A549 (cell line): ENCODE measurements at regions not wholly inside any gene's neighbourhood (a gene's known extent, or its start where the extent isn't known, plus 50 kb on each side); places are given as distances from the start of the nearest gene placed in this dataset.

Experiments used
- ATAC-seq, 2 experiments: fragments of 200-7000 bp in 1 of 2; fragments of >200 bp in 1 of 2; cut with Nextera tagmentation in 1 of 2; cut with Tn5 transposase in 1 of 2; 3 replicates each; pipeline versions ENCODE4 v1.8.0 to v1.9.1; 2018 to 2020; ENCODE audit warnings: mild to moderate bottlenecking in 1 of 2, moderate library complexity in 1 of 2
- CTCF ChIA-PET: fragments of 300-600 bp; sonication (Branson Sonifier 250); formaldehyde crosslinking; extraction: SDS; loops from one replicate; lab custom pipeline; 2021; ENCODE audit warnings: antibody characterized with exemption, inconsistent platforms; lab: Yijun Ruan, JAX
- POLR2A ChIA-PET: fragments of 350-600 bp; formaldehyde crosslinking; extraction: SDS; loops from one replicate; lab custom pipeline; 2021; ENCODE audit warnings: antibody characterized with exemption, inconsistent platforms; lab: Yijun Ruan, JAX
- DNase-seq, 2 experiments: peaks; one replicate each; pipeline versions ENCODE4 v3.0.0 to v3.0.0-alpha.2; 2011 to 2016; ENCODE audit warnings: low read depth in 1 of 2, low spot score in 1 of 2
- FAIRE-seq: peaks from 2 replicates; lab custom pipeline; 2011; peaks lifted over from hg19 to GRCh38; lab: Jason Lieb, UNC
- H3K27ac ChIP-seq, 2 experiments: fragments of >200 bp; sonication (Bioruptor Twin); formaldehyde crosslinking; 3 replicates each; pipeline ENCODE4 v1.5.1; 2016 to 2017
- H3K4me1 ChIP-seq: fragments of >200 bp; sonication (Bioruptor Twin); formaldehyde crosslinking; 3 replicates; pipeline ENCODE4 v1.6.1; 2016
- H3K4me2 ChIP-seq: fragments of >200 bp; sonication (Bioruptor Twin); formaldehyde crosslinking; 3 replicates; pipeline ENCODE4 v1.6.1; 2016
- H3K4me3 ChIP-seq: fragments of >200 bp; sonication (Bioruptor Twin); formaldehyde crosslinking; 3 replicates; pipeline ENCODE4 v1.5.1; 2016
- H3K9me3 ChIP-seq: fragments of >200 bp; sonication (Bioruptor Twin); formaldehyde crosslinking; 3 replicates; pipeline ENCODE4 v1.6.1; 2016
- ATOH8 ChIP-seq: fragments of 250-450 bp; sonication (Bioruptor Pico); IDR thresholded peaks from 2 replicates; pipeline ENCODE4 v1.5.0; 2020; ENCODE audit warnings: low read depth, mild to moderate bottlenecking, moderate library complexity
- BCL3 ChIP-seq: fragments of >200 bp; sonication (Bioruptor Twin); formaldehyde crosslinking; IDR thresholded peaks from 3 replicates; pipeline ENCODE4 v1.6.1; 2016
- CBX2 ChIP-seq: fragments of 200-600 bp; sonication (generic); IDR thresholded peaks from 2 replicates; pipeline ENCODE4 v1.6.1; 2016; ENCODE audit warnings: low read depth, mild to moderate bottlenecking, borderline replicate concordance
- CEBPB ChIP-seq, 2 experiments: fragments of >200 bp in 1 of 2; sonication (Bioruptor Twin) in 1 of 2; formaldehyde crosslinking in 1 of 2; IDR thresholded peaks; 2 replicates each; pipeline ENCODE4 v1.6.1; 2012 to 2016
- CHD4 ChIP-seq: fragments of 200-600 bp; sonication (generic); IDR thresholded peaks from 2 replicates; pipeline ENCODE4 v1.6.1; 2016; ENCODE audit warnings: antibody characterized with exemption, mild to moderate bottlenecking, borderline replicate concordance
- EHF ChIP-seq: fragments of 250-450 bp; sonication (Bioruptor Pico); IDR thresholded peaks from 2 replicates; pipeline ENCODE4 v1.5.0; 2020; ENCODE audit warnings: mild to moderate bottlenecking
- FOSB ChIP-seq: fragments of 250-450 bp; sonication (Bioruptor Pico); IDR thresholded peaks from 2 replicates; pipeline ENCODE4 v1.5.0; 2020; ENCODE audit warnings: mild to moderate bottlenecking, moderate library complexity
- HOXA7 ChIP-seq: fragments of 250-450 bp; sonication (Bioruptor Pico); IDR thresholded peaks from 2 replicates; pipeline ENCODE4 v1.5.0; 2020; ENCODE audit warnings: mild to moderate bottlenecking, moderate library complexity
- HOXB13 ChIP-seq: fragments of 250-450 bp; sonication (Bioruptor Pico); IDR thresholded peaks from 2 replicates; pipeline ENCODE4 v1.5.0; 2020; ENCODE audit warnings: low read depth, mild to moderate bottlenecking, moderate library complexity
- JUNB ChIP-seq: fragments of >200 bp; sonication (Bioruptor Twin); formaldehyde crosslinking; IDR thresholded peaks from 2 replicates; pipeline ENCODE4 v1.6.1; 2016
- MAFK ChIP-seq: fragments of 450-650 bp; IDR thresholded peaks from 2 replicates; pipeline ENCODE4 v1.6.1; 2014; ENCODE audit not compliant: partially characterized antibody
- MAX ChIP-seq: IDR thresholded peaks from 2 replicates; pipeline ENCODE4 v1.6.1; 2012
- MYC ChIP-seq: IDR thresholded peaks from 2 replicates; pipeline ENCODE4 v1.6.1; 2012; ENCODE audit warnings: mild to moderate bottlenecking, inconsistent platforms, low read length, improper control_type of control experiment, borderline replicate concordance
- NFE2L2 ChIP-seq: fragments of 150-350 bp; conservative IDR thresholded peaks from 2 replicates; pipeline ENCODE4 v1.6.1; 2014; ENCODE audit warnings: low read length
- PBX3 ChIP-seq: IDR thresholded peaks from 2 replicates; pipeline ENCODE4 v1.6.1; 2012
- POLR2A ChIP-seq: IDR thresholded peaks from 2 replicates; pipeline ENCODE4 v1.6.1; 2012; ENCODE audit warnings: mild to moderate bottlenecking, low read length
- POLR2AphosphoS2 ChIP-seq: conservative IDR thresholded peaks from 2 replicates; pipeline ENCODE4 v1.6.1; 2012; ENCODE audit warnings: low read length, improper control_type of control experiment, inconsistent platforms
- RARB ChIP-seq: fragments of 250-450 bp; sonication (Bioruptor Pico); IDR thresholded peaks from 2 replicates; pipeline ENCODE4 v1.8.0; 2021; ENCODE audit warnings: mild to moderate bottlenecking, moderate library complexity
- RCOR1 ChIP-seq: fragments of 150-350 bp; IDR thresholded peaks from 2 replicates; pipeline ENCODE4 v1.6.1; 2014; ENCODE audit warnings: antibody characterized with exemption, low read length, low read depth
- REST ChIP-seq: fragments of 200-600 bp; sonication (generic); IDR thresholded peaks from 2 replicates; pipeline ENCODE4 v1.6.1; 2016; ENCODE audit warnings: antibody characterized with exemption, mild to moderate bottlenecking, moderate library complexity
- RFX5 ChIP-seq: fragments of 450-650 bp; IDR thresholded peaks from 2 replicates; pipeline ENCODE4 v1.7.1; 2014; ENCODE audit warnings: antibody characterized with exemption, mild to moderate bottlenecking, moderate library complexity
- TFCP2L1 ChIP-seq: fragments of 250-450 bp; sonication (Bioruptor Pico); IDR thresholded peaks from 2 replicates; pipeline ENCODE4 v1.5.0; 2021; ENCODE audit warnings: mild to moderate bottlenecking
- ZC3H11A ChIP-seq: fragments of 450-650 bp; IDR thresholded peaks from 2 replicates; pipeline ENCODE4 v1.6.1; 2014; ENCODE audit warnings: antibody characterized with exemption, mild to moderate bottlenecking
- ZNF302 ChIP-seq: fragments of 250-450 bp; sonication (Bioruptor Pico); IDR thresholded peaks from 2 replicates; pipeline ENCODE4 v1.9.0; 2021; ENCODE audit warnings: inconsistent platforms, mild to moderate bottlenecking, moderate library complexity
- ZSCAN20 ChIP-seq: fragments of 250-450 bp; sonication (Bioruptor Pico); IDR thresholded peaks from 2 replicates; pipeline ENCODE4 v1.8.0; 2022; ENCODE audit warnings: mild to moderate bottlenecking, moderate library complexity
- WGBS: methylation state at CpG from one replicate; pipeline ENCODE4 v1.1.6; 2017; ENCODE audit errors: missing lambda C conversion rate; 5-methylcytosine and 5-hydroxymethylcytosine counted together

- no peak for TF ChIP-seq MAX
- no peak for TF ChIP-seq HOXB13 (CRISPR knock-in tag)
- TF ChIP-seq ZSCAN20 (CRISPR knock-in tag): no peak
- no peak for TF ChIP-seq MYC
- no peak for TF ChIP-seq JUNB
- no peak for TF ChIP-seq FOSB (CRISPR knock-in tag)
Observed at GRCh38 chr4:66853845-66854244, 691.5 kb downstream of the CENPC start (continued).

GRCh38 chr4:66852843-66853242 is 692.5 kb downstream of the CENPC start:
- Histone ChIP-seq H3K4me1 (no peaks in the 10 kb centered on the region), H3K27ac (no peak overlapping the region), H3K4me3 (no peak overlapping the region), H3K4me2 (no peak overlapping the region), H3K9me3 (no peaks in the 10 kb centered on the region)
- WGBS: 61% methylated on average over 2 of the region's 2 CpGs
- TF ChIP-seq CBX2: no peak
- no peak for TF ChIP-seq ZC3H11A
- no peak for TF ChIP-seq RCOR1
- TF ChIP-seq CEBPB (IDR thresholded peaks at IDR 0.05): no peak
- TF ChIP-seq RARB (CRISPR knock-in tag): no peak
- no peak for FAIRE-seq
- ChIA-PET CTCF (no interaction called here), POLR2A (no interaction called here)
- ATAC-seq: no peak
- no peak for DNase-seq

GRCh38 chr4:66849596-66849995 is 695.7 kb downstream of the CENPC start:
- TF ChIP-seq BCL3 (no peak), EHF (no peak), POLR2A (no peak), PBX3 (no peak), FOSB (CRISPR knock-in tag) (no peak), HOXA7 (CRISPR knock-in tag) (no peak), TFCP2L1 (CRISPR knock-in tag) (no peak), ZC3H11A (no peak), MAFK (no peak), NFE2L2 (no peak), ATOH8 (CRISPR knock-in tag) (no peak)
- no peak for DNase-seq
- FAIRE-seq: no peak
- ChIA-PET CTCF (no interaction called here), POLR2A (no interaction called here)
- Histone ChIP-seq H3K27ac (no peak overlapping the region), H3K4me1 (no peaks in the 10 kb centered on the region), H3K4me2 (no peak overlapping the region), H3K4me3 (no peak overlapping the region), H3K9me3 (no peaks in the 10 kb centered on the region)
- WGBS: 19% methylated on average over 1 of the region's 1 CpG
- no peak for ATAC-seq

- no peak for DNase-seq
- POLR2A ChIA-PET: no interaction called here
- H3K4me1 ChIP-seq: no peaks in the 10 kb centered on the region
- no peak overlapping the region for H3K4me3 ChIP-seq
- FAIRE-seq: no peak
- ATAC-seq: no peak
- 100% methylated on average over 1 of the region's 1 CpG for WGBS
- CTCF ChIA-PET: interaction anchor here (0.7 kb wide), 1 partner anchor 80 kb away, joined by 3 read pairs; no protein-coding TSS in a partner anchor
- H3K9me3 ChIP-seq: no peaks in the 10 kb centered on the region
- no peak for TF ChIP-seq RFX5
- TF ChIP-seq CHD4: no peak
- TF ChIP-seq RARB (CRISPR knock-in tag): no peak
- TF ChIP-seq POLR2AphosphoS2: no peak
- no peak for TF ChIP-seq ZC3H11A
- TF ChIP-seq REST: no peak
- no peak for TF ChIP-seq PBX3
- TF ChIP-seq BCL3: no peak
- no peak for TF ChIP-seq ZNF302 (CRISPR knock-in tag)
- TF ChIP-seq MYC: no peak
- H3K27ac ChIP-seq: no peak overlapping the region
- no peak overlapping the region for H3K4me2 ChIP-seq
Observed at GRCh38 chr4:66842724-66843088, 702.6 kb downstream of the CENPC start.
